GM19395 (cell line): ENCODE measurements at regions not wholly inside any gene's neighbourhood (a gene's known extent, or its start where the extent isn't known, plus 50 kb on each side); places are given as distances from the start of the nearest gene placed in this dataset.

Source experiments
- ATAC-seq: cut with Tn5 transposase; IDR thresholded peaks from one replicate; pipeline ENCODE4 v1.9.1; 2021; ENCODE audit warnings: mild to moderate bottlenecking, moderate library complexity; ENCODE audit not compliant: unreplicated experiment

- ATAC-seq = no peak
Observed at GRCh38 chr11:15888556-15889345, 467.6 kb downstream of the SOX6 start.

DNA sequence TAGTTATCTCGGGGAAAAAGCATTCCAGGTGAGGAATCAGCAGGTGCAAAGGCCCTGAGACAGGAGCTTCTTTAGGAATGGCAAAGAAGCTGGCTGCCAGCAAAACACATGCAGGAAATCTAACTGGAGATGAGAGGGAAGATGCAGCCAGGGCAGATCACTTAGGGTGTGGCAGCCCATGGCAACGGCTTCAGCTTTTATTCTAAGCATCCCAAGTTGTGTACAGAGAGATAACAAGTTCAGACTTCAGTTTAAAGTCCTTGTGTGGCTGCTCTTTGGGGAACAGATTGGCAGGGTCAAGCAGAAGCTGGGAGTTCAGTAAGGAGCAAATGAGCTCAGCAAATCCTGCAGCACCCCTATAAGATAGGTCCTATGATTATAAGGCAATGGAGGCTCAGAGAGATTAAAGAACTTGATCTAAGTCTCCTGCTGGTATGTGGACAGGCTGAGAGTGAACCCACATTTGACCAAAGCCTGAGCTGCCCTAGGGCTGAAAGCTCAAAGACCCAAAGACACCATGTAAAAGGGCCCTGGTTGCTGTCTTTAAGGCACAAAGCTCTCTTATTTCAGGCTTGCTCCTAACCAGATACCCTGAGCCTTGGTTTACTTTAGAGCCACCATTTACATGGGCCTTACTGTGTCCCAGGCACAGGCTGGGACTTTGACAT is 466.8 kb downstream of the SOX6 start:
- no peak for ATAC-seq

DNA sequence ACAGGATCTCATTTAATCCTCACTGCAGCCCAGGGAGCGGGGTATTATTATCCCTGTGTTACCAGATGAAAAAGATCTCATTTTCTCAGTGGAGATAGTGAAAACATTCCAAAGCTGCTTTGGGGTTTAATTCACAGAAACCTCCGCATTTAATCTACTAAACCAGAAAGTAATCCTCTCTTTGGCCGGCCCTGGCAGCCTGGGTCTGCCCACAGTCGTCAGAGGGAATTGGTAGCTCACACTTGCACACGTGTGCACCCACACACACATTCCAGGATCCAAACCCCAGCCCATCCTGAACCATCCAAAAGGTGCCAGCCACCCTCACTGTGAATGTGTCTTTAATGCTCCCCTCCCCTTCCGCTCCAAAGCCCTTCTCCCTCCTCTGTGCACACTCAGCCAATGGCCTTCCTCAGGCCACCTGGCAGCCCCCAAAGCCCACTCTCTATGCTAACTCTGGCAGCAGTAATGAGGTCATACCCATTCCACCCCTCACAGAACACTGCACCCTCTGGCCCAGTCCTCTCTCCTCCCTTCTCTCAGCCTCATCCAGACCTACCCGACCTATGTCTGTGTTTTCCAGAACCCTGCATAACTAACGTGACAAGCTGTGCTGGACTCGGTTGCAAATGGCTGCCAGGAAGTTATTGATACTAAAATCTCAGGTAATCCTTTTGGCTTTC is 466.2 kb downstream of the SOX6 start:
- ATAC-seq = no peak

DNA sequence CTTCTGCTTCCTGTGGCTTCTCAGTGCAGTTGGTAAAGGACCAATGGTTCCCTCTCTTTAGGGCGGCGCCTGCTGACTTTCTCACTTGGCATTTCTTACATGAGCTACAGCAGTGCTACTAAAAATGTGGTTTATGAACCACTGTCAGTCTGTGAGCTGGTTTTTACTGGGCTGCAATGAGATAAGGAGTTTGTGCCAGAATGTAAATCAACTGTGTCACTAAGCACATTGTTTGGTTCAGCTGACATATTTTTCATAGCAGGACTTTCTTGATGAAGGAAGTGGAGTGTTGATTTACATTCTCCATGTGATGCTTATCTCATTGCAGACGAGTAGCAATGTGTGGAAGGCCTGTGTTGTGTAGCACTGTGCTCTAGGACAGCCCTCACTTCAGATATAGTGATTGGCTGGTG is 463.3 kb downstream of the SOX6 start:
- ATAC-seq = no peak

GRCh38 chr11:15896026-15896425 is 460.3 kb downstream of the SOX6 start:
- ATAC-seq = no peak

DNA sequence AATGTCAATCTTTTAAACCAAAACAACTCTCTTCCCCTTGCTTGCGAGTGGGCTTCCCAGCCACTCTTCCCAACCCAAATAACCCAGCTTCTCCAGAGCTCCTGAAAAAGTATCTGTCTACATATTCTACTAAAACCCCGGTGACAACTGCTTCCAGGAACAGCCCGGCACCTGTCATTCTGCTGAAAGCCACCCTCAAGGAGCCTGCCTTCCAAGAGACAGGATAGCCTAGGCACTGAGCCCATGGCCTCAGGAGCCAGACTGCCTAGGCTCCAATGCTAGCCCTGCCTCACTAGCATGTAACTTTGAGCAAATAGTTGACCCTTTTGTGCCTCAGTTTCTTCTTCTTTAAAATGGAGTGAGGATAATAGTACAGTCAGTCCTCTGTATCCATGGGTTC is 459.8 kb downstream of the SOX6 start:
- no peak for ATAC-seq

DNA sequence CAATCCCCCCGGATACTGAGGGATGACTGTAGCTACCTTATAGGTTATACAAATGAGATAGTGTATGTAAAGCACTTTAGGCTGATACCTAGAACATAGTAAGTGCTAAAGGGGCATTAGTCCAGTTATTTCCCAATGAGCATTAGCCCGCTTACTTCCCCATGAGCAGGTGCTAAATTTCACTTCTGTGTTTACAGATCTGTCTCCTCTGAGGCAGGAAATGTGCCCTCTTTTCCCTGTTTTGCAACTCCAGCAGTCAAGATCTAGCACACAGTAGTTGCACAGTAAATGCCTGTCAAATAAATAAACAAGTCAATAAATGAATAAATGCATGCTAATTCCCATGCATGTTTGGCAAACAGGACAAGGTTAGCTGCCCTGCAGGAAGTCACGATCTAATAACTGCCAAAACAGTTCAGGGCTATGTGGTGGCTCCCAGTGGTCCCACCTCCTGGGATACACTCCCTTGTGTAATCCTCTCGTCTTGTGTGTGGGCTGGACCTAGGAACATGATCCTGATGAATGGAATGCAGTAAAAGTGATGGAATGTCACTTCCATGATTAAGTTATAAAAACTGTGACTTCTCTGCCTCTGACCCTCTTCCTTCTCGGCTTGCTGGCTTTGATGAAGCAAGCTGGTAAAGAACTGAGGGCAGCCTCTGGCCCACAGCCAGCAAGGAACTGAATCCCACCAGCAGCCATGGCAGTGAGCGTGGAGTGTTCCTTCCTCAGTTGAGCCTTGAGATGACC is 459.0 kb downstream of the SOX6 start:
- no peak for ATAC-seq

GRCh38 chr11:15901054-15901453 is 455.3 kb downstream of the SOX6 start:
- no peak for ATAC-seq

DNA sequence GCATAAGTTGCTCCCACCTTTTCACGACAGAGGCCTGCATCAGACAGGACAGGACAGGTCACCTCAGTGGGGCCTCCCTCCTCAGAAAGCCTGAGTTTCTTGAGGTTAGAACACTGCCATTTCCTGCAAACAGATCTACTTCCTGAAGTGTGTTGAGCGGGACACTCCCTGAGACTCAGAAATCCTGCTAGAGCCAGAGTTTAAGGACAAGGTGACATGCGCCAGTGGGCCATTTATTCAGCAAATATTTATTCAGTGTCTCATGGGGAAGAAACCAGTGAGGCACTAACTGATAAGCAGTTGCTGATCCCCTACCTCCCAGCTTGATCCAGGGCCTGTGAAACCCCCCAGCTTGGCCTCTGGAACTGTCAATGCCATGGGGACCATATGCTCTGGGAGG is 454.6 kb downstream of the SOX6 start:
- no peak for ATAC-seq

- ATAC-seq = no peak
Observed at GRCh38 chr11:15903246-15903645, 453.1 kb downstream of the SOX6 start.

DNA sequence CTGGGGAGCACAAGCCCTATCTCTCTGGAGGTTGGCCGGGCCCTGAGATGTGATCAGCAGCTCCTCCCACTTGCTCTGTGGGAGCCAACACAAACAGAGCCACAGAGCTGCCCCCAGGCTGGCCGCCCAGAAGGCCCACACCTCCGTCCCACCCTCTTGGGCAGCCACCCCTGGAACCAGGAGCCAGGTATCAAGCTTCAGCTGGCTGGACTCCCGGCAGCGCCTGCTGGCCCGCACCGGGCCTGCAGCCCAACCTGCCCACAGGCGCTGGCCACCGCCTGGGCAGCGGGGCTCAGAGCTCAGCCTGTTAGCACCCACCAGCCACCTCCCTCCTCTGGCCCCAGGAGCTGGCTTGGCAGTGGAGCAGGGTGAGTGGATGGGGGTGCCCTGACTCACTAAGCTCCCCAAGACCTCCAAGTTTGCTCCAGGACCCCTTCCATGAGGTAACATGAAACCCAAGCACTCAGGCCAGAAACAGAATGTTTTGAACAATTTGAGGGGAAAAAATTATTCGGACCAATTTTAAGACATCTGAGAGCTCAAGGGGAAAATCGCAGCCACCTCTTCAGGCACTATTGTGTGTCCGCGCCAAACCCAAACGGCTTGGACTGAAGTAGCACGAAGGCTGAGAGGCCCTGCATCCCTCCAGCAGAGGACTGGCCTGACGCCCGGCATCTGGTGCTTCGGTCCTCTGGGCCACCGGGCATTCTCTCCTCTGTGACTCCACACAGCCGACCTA is 450.8 kb downstream of the SOX6 start:
- ATAC-seq = no peak

GRCh38 chr11:15906481-15907035 is 449.8 kb downstream of the SOX6 start:
- no peak for ATAC-seq

DNA sequence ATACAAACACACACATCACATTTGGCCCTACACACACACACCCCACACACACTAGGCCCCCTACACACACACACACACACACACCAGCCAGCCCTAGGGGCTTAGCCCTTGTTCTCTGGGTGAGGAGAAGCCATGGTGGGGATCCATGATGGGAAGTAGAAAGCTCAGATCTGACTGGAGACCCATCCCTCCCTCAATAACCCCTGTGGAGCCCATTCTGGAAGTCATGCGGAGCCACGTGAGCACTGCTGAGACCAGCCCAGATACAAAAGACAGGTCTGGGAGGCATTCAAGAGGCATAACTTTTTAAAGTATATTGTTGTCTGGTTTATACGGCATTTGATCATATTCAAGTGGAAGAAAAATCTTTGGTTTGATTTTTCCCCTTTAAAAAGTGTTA is 448.5 kb downstream of the SOX6 start:
- ATAC-seq = no peak

- ATAC-seq = no peak
Observed at GRCh38 chr11:15909937-15910598, 446.3 kb downstream of the SOX6 start.

DNA sequence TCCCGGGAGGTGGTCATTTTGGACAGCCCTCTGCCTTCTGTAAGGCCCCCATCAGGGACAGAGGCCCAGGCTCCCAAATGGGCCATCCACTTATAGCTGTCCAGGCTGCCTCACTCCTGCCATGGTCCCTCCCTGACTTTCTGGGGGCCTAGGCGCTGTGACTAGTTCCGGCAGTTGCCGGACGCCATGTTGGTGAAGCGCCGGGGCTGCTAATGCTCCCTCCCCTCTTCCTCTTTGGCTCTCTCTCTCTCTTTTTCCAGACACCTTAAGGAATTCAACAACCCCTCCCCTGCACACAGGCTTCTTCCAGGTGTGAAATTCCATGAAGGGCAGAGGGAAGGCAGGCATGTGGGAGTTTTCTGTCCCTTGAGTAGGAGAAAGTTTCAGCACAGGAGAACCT is 445.6 kb downstream of the SOX6 start:
- ATAC-seq = no peak

DNA sequence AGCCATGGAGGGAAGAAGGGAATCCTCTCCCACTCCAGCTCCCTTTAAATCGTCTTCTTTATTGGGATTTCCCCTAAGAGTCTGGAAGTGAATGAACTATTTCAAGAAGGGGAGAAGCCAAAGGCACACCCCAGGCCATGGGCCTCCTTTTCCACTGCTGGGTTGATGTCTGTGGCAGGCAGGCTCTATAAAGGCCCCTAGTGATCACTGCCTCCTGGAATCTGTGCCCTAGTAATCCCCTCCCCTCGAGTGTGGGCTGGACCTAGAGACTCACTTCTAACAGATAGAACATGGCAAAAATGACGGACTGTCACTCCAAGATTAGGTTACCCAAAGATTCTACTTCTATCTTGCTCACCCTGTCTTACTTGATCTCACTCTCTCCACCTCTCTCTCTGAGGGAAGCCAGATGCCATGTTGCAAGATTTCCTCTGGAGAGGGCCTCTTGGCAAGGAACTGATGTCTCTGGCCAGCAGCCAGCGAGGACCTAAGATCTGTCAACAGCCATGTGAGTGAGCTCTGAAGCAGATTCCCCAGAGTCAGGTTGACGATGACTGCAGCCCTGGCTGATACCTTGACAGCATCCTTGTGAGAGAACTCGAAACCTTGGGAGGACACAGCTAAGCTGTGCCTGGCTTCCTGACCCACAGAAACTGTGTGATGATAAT is 444.8 kb downstream of the SOX6 start:
- ATAC-seq = no peak

GRCh38 chr11:15912291-15912690 is 444.1 kb downstream of the SOX6 start:
- no peak for ATAC-seq

GRCh38 chr11:15912825-15913224 is 443.5 kb downstream of the SOX6 start:
- no peak for ATAC-seq

DNA sequence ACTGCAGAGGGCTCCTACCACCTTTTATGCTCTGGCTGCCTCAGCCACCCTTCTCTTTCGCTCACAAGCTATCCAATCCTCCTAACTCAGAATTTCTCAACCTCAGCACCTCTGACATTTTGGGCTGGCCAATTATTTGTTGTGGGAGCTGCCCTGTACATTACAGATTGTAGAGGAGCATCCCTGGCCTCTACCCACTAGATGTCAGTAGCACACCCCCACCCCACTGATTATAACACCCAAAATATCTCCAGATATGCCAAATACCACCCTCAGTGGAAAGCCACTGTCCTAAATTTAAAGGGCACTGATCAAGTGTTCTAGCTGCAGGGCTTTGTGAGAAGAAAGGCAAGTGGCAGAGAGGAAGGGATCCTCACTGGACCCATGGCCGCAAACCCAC is 443.1 kb downstream of the SOX6 start:
- no peak for ATAC-seq
